ENCODE measurements at regions not wholly inside any gene's neighbourhood (a gene's known extent, or its start where the extent isn't known, plus 50 kb on each side); places are given as distances from the start of the nearest gene placed in this dataset.

- no peak for TF ChIP-seq CTCF (IDR thresholded peaks at IDR 0.05)
- no peak for TF ChIP-seq POLR2A (IDR thresholded peaks at IDR 0.05; ENCODE audit: low read depth)
- TF ChIP-seq POLR2AphosphoS5 (IDR thresholded peaks at IDR 0.05), result no peak
- no peak for TF ChIP-seq EP300 (IDR thresholded peaks at IDR 0.05)
Observed at GRCh38 chr2:49772299-49772970, 618.1 kb upstream of the FSHR start.

All from esophagus muscularis mucosa (tissue), 4 donors.